Stomach (tissue), 8 donors: ENCODE measurements at regions not wholly inside any gene's neighbourhood (a gene's known extent, or its start where the extent isn't known, plus 50 kb on each side); places are given as distances from the start of the nearest gene placed in this dataset.

ENCODE experiments used
- DNase-seq, 2 donors: peaks; one replicate each; pipeline versions ENCODE4 v3.0.0 to v3.0.0-alpha.2; 2013 to 2019
- H3K27ac ChIP-seq, 5 donors: fragments of 200-600 bp in 4 of 5; sonication (generic) in 4 of 5; one replicate each; pipeline ENCODE4 v1.5.1; 2013 to 2019; ENCODE audit warnings: mild to moderate bottlenecking in 1 of 5, moderate library complexity in 1 of 5
- H3K27me3 ChIP-seq, 3 donors: fragments of 200-600 bp; sonication (generic); one replicate each; pipeline ENCODE4 v1.5.1; 2017 to 2019; ENCODE audit warnings: mixed run types in 1 of 3
- H3K36me3 ChIP-seq, 4 donors: fragments of 200-600 bp; sonication (generic); 1 replicate in 3 of 4; 2 replicates in 1 of 4; pipeline ENCODE4 v1.5.1; 2016 to 2019
- H3K4me1 ChIP-seq, 4 donors: fragments of 200-600 bp; sonication (generic); one replicate each; pipeline ENCODE4 v1.5.1; 2016 to 2019
- H3K4me3 ChIP-seq, 4 donors: fragments of 200-600 bp; sonication (generic) in 3 of 4; one replicate each; pipeline ENCODE4 v1.5.1; 2016 to 2019; ENCODE audit warnings: mild to moderate bottlenecking in 1 of 4
- H3K9me3 ChIP-seq, 4 donors: fragments of 200-600 bp; sonication (generic); one replicate each; pipeline ENCODE4 v1.5.1; 2016 to 2019
- CTCF ChIP-seq, 7 experiments: fragments of 450-650 bp in 4 of 7; fragments of 200-600 bp in 3 of 7; sonication (generic) in 3 of 7; IDR thresholded peaks; one replicate each; pipeline ENCODE4 v1.5.1; 2016 to 2019; ENCODE audit warnings: antibody characterized with exemption in 7 of 7, control low read depth in 2 of 7, mild to moderate bottlenecking in 1 of 7
- EP300 ChIP-seq: sonication (generic); formaldehyde crosslinking; IDR thresholded peaks from one replicate; pipeline ENCODE4 v1.6.1; 2017; ENCODE audit warnings: antibody characterized with exemption
- POLR2A ChIP-seq, 4 donors: fragments of 450-650 bp; IDR thresholded peaks; one replicate each; pipeline ENCODE4 v1.6.1; 2016; ENCODE audit warnings: antibody characterized with exemption in 4 of 4, control low read depth in 2 of 4, mild to moderate bottlenecking in 1 of 4, moderate library complexity in 1 of 4
- POLR2AphosphoS5 ChIP-seq, 3 donors: sonication (generic); formaldehyde crosslinking; IDR thresholded peaks; one replicate each; pipeline ENCODE4 v1.6.1; 2016; ENCODE audit warnings: antibody characterized with exemption in 3 of 3
- WGBS, 5 donors: extraction: QIAGEN DNeasy Blood & Tissue Kit in 3 of 5; methylation state at CpG; one replicate each; pipeline versions ENCODE4 v1.1.5 to v1.1.7; 2013 to 2018; 5-methylcytosine and 5-hydroxymethylcytosine counted together
- intact Hi-C: fragments of 100-400 bp; cut with DNase I; formaldehyde crosslinking; loops from one replicate; pipeline ENCODE4 v1.15.1; 2023; ENCODE audit warnings: low total_unique reads
- donor health status: healthy with polysubstance abuse.
- donor health status: Bipolar disorder and iron deficiency.
- donor health status: healthy.

- intact Hi-C loops: loop anchor here (10.0 kb wide), 1 partner anchor 181 kb away; no protein-coding TSS in a partner anchor
- DNase-seq: no peak
Observed at GRCh38 chr1:47533793-47534328, 96.0 kb downstream of the FOXD2 start.

GRCh38 chr1:47534436-47534835, 96.6 kb downstream of the FOXD2 start:
- H3K27me3 ChIP-seq: peaks cover 0 to 27% (median 11%) of the 10 kb centered on the region in 3 donors
- H3K9me3 ChIP-seq: peaks cover 0 to 7% (median 5%) of the 10 kb centered on the region in 4 donors
- peaks cover 12 to 34% (median 21%) of the 10 kb centered on the region in 4 donors for H3K4me1 ChIP-seq
- no peak overlapping the region for H3K4me3 ChIP-seq
- DNase-seq: no peak
- H3K27ac ChIP-seq: no peak overlapping the region
- intact Hi-C loops: loop anchor here (10.0 kb wide), 1 partner anchor 180 kb away; no protein-coding TSS in a partner anchor
- no peaks in the 10 kb centered on the region for H3K36me3 ChIP-seq
- WGBS, 5 donors: 76 to 90% (median 90%) methylated on average over 4 of the region's 4 CpGs
- TF ChIP-seq EP300 (no peak), CTCF (IDR thresholded peaks at IDR 0.05) (no peak), POLR2AphosphoS5 (IDR thresholded peaks at IDR 0.05) (no peak), POLR2A (IDR thresholded peaks at IDR 0.05) (no peak)

More at GRCh38 chr1:47533793-47534328, 96.0 kb downstream of the FOXD2 start:
- 40 to 59% (median 45%) methylated on average over 8 to 12 of the region's 12 CpGs for WGBS, 5 donors
- H3K36me3 ChIP-seq: no peaks in the 10 kb centered on the region
- peaks cover 0 to 12% (median 10%) of the 10 kb centered on the region in 4 donors for H3K9me3 ChIP-seq
- H3K27me3 ChIP-seq: peaks cover 0 to 27% (median 11%) of the 10 kb centered on the region in 3 donors
- TF ChIP-seq POLR2A (IDR thresholded peaks at IDR 0.05): no peak
- peaks cover 12 to 34% (median 21%) of the 10 kb centered on the region in 4 donors for H3K4me1 ChIP-seq
- peak overlapping the region; percentile 44 to 51 (median 48) for H3K4me3 ChIP-seq
- peak overlapping the region in 2 of 5 donors; percentile 40 to 69 for H3K27ac ChIP-seq

- Histone ChIP-seq H3K27ac (no peak overlapping the region), H3K4me3 (no peak overlapping the region)
- intact Hi-C loops: loop anchor here (10.0 kb wide), 1 partner anchor 178 kb away; no protein-coding TSS in a partner anchor
Observed at GRCh38 chr1:47536646-47537118, 98.8 kb downstream of the FOXD2 start.

GRCh38 chr1:47537268-47537667, 99.4 kb downstream of the FOXD2 start:
- no peak for TF ChIP-seq POLR2AphosphoS5 (IDR thresholded peaks at IDR 0.05)
- no peak for TF ChIP-seq POLR2A (IDR thresholded peaks at IDR 0.05)
- TF ChIP-seq CTCF (IDR thresholded peaks at IDR 0.05): no peak
- TF ChIP-seq EP300: no peak
- Histone ChIP-seq H3K27ac (no peak overlapping the region), H3K27me3 (peaks cover 0 to 22% (median 11%) of the 10 kb centered on the region in 3 donors), H3K36me3 (no peaks in the 10 kb centered on the region), H3K9me3 (peaks cover 0 to 5% (median 1%) of the 10 kb centered on the region in 4 donors), H3K4me3 (no peak overlapping the region), H3K4me1 (peaks cover 12 to 34% (median 21%) of the 10 kb centered on the region in 4 donors)
- 58 to 94% (median 88%) methylated on average over 2 to 5 of the region's 5 CpGs for WGBS, 5 donors
- no peak for DNase-seq
- intact Hi-C loops: loop anchor here (10.0 kb wide), 1 partner anchor 178 kb away; no protein-coding TSS in a partner anchor

More at GRCh38 chr1:47536646-47537118, 98.8 kb downstream of the FOXD2 start:
- 18 to 32% (median 23%) methylated on average over 9 of the region's 9 CpGs for WGBS, 5 donors
- peaks cover 0 to 3% (median under 1%) of the 10 kb centered on the region in 4 donors for H3K9me3 ChIP-seq
- no peak for DNase-seq
- H3K27me3 ChIP-seq: peaks cover 0 to 22% (median 11%) of the 10 kb centered on the region in 3 donors
- peaks cover 12 to 34% (median 21%) of the 10 kb centered on the region in 4 donors for H3K4me1 ChIP-seq
- H3K36me3 ChIP-seq: no peaks in the 10 kb centered on the region
- TF ChIP-seq POLR2AphosphoS5 (IDR thresholded peaks at IDR 0.05) (no peak), CTCF (IDR thresholded peaks at IDR 0.05) (no peak), EP300 (no peak), POLR2A (IDR thresholded peaks at IDR 0.05) (no peak)
